Lung (tissue), 11 donors: ENCODE measurements at regions not wholly inside any gene's neighbourhood (a gene's known extent, or its start where the extent isn't known, plus 50 kb on each side); places are given as distances from the start of the nearest gene placed in this dataset.

Source experiments
- ATAC-seq: fragments of 200-7000 bp; cut with Tn5 transposase; one replicate; pipeline ENCODE4 v1.9.1; 2020; ENCODE audit warnings: moderate number of reproducible peaks; ENCODE audit not compliant: insufficient read depth, low FRiP score
- DNase-seq, 3 donors: peaks; one replicate each; pipeline ENCODE4 v3.0.0-alpha.2; 2013 to 2017
- H3K27ac ChIP-seq, 2 donors: one replicate each; pipeline ENCODE4 v1.5.1; 2013; ENCODE audit warnings: mild to moderate bottlenecking in 2 of 2, moderate library complexity in 2 of 2, control low read depth in 1 of 2, inconsistent platforms in 1 of 2, low read depth in 1 of 2, low read length in 1 of 2
- H3K27me3 ChIP-seq, 3 donors: one replicate each; pipeline ENCODE4 v1.5.1; 2013; ENCODE audit warnings: low read length in 2 of 3; ENCODE audit not compliant: control insufficient read depth in 3 of 3, insufficient read depth in 3 of 3
- H3K36me3 ChIP-seq, 4 donors: one replicate each; pipeline ENCODE4 v1.5.1; 2013; ENCODE audit warnings: low read length in 4 of 4, mild to moderate bottlenecking in 1 of 4, moderate library complexity in 1 of 4; ENCODE audit not compliant: control insufficient read depth in 4 of 4, insufficient read depth in 4 of 4
- H3K4me1 ChIP-seq, 5 donors: one replicate each; pipeline ENCODE4 v1.5.1; 2013; ENCODE audit warnings: low read length in 5 of 5, mild to moderate bottlenecking in 2 of 5, moderate library complexity in 1 of 5; ENCODE audit not compliant: control insufficient read depth in 5 of 5, insufficient read depth in 5 of 5
- H3K4me3 ChIP-seq: one replicate; pipeline ENCODE4 v1.5.1; 2013; ENCODE audit warnings: mild to moderate bottlenecking, control low read depth, moderate library complexity
- H3K9ac ChIP-seq, 2 donors: one replicate each; pipeline ENCODE4 v1.5.1; 2013; ENCODE audit warnings: low read length in 2 of 2, control low read depth in 1 of 2; ENCODE audit not compliant: insufficient read depth in 1 of 2
- H3K9me3 ChIP-seq, 4 donors: one replicate each; pipeline ENCODE4 v1.5.1; 2013; ENCODE audit warnings: low read length in 3 of 4, mild to moderate bottlenecking in 1 of 4, moderate library complexity in 1 of 4; ENCODE audit not compliant: control insufficient read depth in 4 of 4, insufficient read depth in 3 of 4
- WGBS, 2 donors: extraction: QIAGEN DNeasy Blood & Tissue Kit; methylation state at CpG; one replicate each; pipeline ENCODE4 v1.1.7; 2013; 5-methylcytosine and 5-hydroxymethylcytosine counted together
- TF ChIP-seq, protein P1 (sequence below): IDR thresholded peaks from 2 replicates; pipeline ENCODE4 v1.5.1; 2012; ENCODE audit warnings: mild to moderate bottlenecking; ENCODE audit errors: control extremely low read depth, extremely low read depth
- donor health status: control.
- donor health status: control.
- donor health status: Bipolar disorder and iron deficiency.
- donor health status: healthy.
- donor health status: DM: yes; HTN: yes; CAD: no.

DNA sequence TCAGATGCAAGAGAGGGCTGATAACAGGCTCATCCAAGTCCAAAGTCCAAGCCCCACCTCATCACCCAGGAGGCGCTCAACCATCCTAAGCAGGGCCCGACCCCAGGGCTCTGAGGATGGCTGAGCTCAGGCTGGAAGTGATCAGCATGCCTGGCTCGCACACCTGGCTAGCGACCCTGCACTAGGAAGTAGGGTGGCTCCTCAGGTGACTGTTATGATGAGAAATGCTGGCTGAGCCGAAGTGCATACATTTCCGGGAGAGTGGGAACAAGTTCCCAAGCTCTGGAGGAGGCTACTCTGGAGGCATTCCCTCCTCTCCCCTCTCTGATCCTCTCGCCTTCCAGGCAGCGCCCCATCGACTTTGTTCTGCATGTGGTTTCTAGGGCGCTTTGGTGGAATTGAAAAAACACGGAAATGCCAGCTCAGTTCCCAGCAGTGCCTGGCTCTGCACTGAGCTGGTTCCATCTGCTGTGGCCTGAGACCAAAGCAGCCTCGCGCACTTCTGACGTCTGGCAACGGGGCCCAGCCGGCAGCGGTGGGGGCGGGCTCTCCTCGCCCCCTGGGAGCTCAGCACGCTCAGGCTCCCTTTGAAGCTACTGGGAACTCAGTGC, 130.3 kb downstream of the IRF8 start:
- Histone ChIP-seq H3K27me3 (no peaks in the 10 kb centered on the region), H3K4me3 (no peak overlapping the region), H3K4me1 (peaks cover 0 to 26% (median 3%) of the 10 kb centered on the region in 5 donors), H3K27ac (peak overlapping the region in 1 of 2 donors; percentile 1), H3K36me3 (no peaks in the 10 kb centered on the region), H3K9me3 (peaks cover 0 to 8% (median 2%) of the 10 kb centered on the region in 4 donors), H3K9ac (no peak overlapping the region)
- peak; percentile 79 to 83 (median 81) for DNase-seq
- WGBS, 2 donors: 35 to 37% methylated on average over 20 of the region's 20 CpGs
- no peak for ATAC-seq
- TF ChIP-seq, protein P1, sequence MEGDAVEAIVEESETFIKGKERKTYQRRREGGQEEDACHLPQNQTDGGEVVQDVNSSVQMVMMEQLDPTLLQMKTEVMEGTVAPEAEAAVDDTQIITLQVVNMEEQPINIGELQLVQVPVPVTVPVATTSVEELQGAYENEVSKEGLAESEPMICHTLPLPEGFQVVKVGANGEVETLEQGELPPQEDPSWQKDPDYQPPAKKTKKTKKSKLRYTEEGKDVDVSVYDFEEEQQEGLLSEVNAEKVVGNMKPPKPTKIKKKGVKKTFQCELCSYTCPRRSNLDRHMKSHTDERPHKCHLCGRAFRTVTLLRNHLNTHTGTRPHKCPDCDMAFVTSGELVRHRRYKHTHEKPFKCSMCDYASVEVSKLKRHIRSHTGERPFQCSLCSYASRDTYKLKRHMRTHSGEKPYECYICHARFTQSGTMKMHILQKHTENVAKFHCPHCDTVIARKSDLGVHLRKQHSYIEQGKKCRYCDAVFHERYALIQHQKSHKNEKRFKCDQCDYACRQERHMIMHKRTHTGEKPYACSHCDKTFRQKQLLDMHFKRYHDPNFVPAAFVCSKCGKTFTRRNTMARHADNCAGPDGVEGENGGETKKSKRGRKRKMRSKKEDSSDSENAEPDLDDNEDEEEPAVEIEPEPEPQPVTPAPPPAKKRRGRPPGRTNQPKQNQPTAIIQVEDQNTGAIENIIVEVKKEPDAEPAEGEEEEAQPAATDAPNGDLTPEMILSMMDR: no peak

DNA sequence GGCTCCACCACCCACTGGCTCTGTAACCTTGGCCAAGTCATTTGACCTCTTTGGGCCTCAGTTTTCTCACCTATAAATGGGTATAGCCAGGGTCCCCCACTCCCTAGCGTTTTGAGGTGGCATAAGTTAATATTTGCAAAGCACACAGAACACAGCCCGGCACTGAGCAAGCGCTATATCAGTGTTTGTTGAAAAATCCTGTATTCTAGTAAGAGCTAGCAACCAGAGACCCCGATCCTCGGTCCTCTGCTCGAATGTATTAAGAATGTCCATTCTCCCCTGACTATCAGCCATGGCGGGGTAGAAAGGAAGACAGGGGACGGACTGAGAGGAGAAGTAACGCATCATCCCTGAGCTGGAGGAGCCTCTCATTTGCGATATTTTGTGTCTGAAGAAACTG, 131.2 kb downstream of the IRF8 start:
- Histone ChIP-seq H3K27me3 (no peaks in the 10 kb centered on the region), H3K4me1 (peaks cover 0 to 26% (median 3%) of the 10 kb centered on the region in 5 donors), H3K4me3 (no peak overlapping the region), H3K27ac (no peak overlapping the region), H3K36me3 (no peaks in the 10 kb centered on the region), H3K9ac (no peak overlapping the region), H3K9me3 (peaks cover 0 to 3% (median 0%) of the 10 kb centered on the region in 4 donors)
- 87 to 91% methylated on average over 10 of the region's 10 CpGs for WGBS, 2 donors
- ATAC-seq: no peak
- no peak for DNase-seq
- TF ChIP-seq, protein P1: no peak

DNA sequence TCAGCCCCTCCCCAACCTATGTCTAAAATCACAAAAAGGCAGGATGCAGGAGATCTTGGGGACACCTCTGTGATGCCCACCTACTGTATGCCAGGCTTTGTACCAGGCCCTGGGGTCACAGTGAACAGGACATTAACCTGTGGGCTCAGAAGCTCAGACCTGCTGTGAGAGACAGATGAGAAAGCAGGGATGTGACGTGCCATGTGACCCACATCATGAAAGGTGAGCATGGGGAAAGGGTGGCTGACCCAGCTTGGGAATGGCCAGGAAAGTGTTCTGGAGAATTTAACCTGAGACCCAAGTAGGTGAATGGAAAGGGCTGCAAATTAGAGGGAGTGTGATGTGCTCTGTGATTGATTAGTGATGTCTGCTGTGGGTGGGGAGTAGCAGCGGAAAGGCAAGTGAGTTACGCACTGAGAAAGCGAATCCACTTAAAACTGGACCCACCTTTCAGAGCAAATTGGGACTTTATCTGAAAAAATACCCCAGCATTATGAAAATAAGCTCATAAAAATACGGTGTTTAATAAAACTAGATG, 132.2 kb downstream of the IRF8 start:
- Histone ChIP-seq H3K36me3 (no peaks in the 10 kb centered on the region), H3K27me3 (no peaks in the 10 kb centered on the region), H3K27ac (no peak overlapping the region), H3K9ac (no peak overlapping the region), H3K4me1 (peaks cover 0 to 26% (median 3%) of the 10 kb centered on the region in 5 donors), H3K9me3 (no peaks in the 10 kb centered on the region), H3K4me3 (no peak overlapping the region)
- TF ChIP-seq, protein P1: no peak
- DNase-seq (no peak), ATAC-seq (no peak)
- 82 to 94% methylated on average over 5 of the region's 5 CpGs for WGBS, 2 donors
